Amniotic epithelial cell (primary cell): ENCODE measurements at regions not wholly inside any gene's neighbourhood (a gene's known extent, or its start where the extent isn't known, plus 50 kb on each side); places are given as distances from the start of the nearest gene placed in this dataset.
A peak's percentile ranks its signal among the peaks of the same experiment; 100 is the strongest.
"Not testable (repeated sequence)": the region's sequence is repeated elsewhere in the genome, so short reads cannot be mapped to it uniquely, and the experiment has no call there.

ENCODE experiments used
- DNase-seq: peaks from one replicate; pipeline ENCODE4 v3.0.0-alpha.2; 2010; ENCODE audit warnings: low read depth

- DNase-seq = no peak
Measured at GRCh38 chr1:234821840-234822239, 211.9 kb upstream of the IRF2BP2 start.

- DNase-seq = no peak
Measured at GRCh38 chr1:234820597-234820996, 210.6 kb upstream of the IRF2BP2 start.

GRCh38 chr1:234819845-234820244, 209.9 kb upstream of the IRF2BP2 start:
- DNase-seq = not testable (repeated sequence)

DNA sequence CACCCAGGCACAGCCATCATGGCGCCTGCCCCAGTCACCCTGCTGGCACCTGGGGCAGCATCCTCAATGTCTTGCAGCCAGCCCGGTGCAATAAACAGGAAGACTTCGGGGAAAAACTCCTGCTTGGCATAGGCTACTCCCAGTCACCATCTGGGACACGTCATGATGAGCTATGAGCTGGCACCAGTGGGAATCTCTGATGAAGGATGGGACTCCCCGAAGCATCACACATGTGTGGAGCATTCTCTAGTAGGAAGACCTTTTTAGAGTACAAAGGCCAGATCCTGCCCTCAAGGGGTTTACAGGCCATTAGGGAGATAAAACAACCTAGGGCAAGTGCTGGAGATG, 208.0 kb upstream of the IRF2BP2 start:
- not testable (repeated sequence) for DNase-seq

GRCh38 chr1:234817313-234818039, 207.5 kb upstream of the IRF2BP2 start:
- DNase-seq = not testable (repeated sequence)

- DNase-seq = not testable (repeated sequence)
Measured at GRCh38 chr1:234816864-234817263, 206.9 kb upstream of the IRF2BP2 start.

GRCh38 chr1:234816186-234816851, 206.3 kb upstream of the IRF2BP2 start:
- DNase-seq = not testable (repeated sequence)

DNA sequence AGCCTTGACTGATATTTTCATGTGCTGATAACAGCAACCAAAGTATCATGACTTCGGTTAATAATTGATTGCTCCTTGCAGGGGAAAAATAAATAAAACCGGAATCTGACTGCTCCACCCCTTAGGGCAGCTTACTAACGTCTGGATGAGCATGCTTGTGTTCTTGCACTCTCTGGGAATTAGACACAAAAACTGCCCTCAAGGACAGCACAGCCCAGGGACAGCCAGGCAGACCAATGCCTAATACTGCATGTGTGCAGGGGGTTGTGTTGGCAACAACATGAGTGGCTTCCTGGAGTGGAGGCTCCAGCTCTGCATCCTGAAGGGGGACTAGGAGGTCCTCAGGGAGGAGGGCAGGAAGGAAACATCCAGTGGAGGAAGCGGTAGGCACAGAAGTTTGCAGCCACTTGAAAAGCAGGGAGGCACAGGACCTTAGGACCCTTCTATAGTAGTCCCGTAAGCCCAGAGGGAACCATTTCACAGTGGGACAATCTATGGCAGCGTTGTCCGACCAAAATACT, 205.4 kb upstream of the IRF2BP2 start:
- not testable (repeated sequence) for DNase-seq

DNA sequence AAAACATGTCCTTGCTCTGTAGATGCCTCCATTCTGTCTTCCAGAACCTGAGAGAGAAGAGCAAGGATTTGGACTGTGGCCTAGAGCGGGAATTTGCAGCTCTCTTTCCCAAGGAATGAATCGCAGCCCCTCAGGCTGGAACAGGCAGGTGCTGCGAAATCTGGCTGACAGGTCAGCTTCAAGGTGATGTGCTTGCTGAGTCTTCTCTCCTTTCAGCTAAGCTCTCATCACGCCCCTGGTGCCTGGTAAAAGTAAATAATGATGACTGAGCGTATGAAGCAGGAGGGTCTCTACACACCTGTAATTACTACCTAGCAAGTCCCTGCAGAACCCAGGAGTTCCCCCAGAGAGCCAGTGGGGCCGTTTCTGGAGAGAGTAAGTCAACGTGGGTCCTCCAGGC, 204.3 kb upstream of the IRF2BP2 start:
- not testable (repeated sequence) for DNase-seq

DNA sequence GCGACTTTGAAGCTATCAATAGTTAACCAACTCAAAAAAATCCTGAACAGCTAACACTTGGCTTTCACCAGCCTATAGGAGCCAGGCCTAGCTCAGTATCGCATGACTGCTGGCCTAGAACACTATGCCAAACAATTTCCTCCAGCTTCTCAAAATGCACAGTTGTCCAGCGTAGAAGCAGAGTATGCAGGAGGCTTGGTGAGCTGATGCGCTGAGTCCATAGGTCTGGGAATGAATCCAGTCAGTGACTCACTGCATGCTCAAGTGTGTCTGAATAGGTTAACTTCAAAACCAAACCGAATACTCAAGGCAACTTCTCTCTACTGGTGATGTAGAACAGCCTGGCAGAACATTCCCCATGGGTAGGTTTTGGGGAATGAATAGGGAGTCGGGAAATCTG, 201.8 kb upstream of the IRF2BP2 start:
- peak; percentile 86 for DNase-seq

DNA sequence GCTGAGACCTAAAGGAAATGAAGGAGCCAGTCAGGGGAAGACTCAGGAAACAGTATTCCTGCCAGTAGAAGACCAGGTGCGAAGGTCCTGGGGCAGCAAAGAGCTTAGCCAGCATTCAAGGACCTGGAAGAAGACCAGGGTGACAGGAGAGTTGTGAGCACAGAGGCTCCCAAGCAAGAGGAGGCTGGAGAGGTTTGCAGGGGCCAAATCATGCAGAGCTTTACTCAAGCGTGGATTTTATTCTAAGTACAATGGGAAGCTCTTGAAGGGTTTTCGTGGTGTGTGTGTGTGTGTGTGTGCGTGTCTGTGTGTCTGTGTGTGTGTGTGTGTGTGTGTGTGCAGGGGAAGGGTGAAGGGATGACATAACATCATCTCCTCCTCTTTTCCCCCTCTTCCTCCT, 200.7 kb upstream of the IRF2BP2 start:
- not testable (repeated sequence) for DNase-seq

DNA sequence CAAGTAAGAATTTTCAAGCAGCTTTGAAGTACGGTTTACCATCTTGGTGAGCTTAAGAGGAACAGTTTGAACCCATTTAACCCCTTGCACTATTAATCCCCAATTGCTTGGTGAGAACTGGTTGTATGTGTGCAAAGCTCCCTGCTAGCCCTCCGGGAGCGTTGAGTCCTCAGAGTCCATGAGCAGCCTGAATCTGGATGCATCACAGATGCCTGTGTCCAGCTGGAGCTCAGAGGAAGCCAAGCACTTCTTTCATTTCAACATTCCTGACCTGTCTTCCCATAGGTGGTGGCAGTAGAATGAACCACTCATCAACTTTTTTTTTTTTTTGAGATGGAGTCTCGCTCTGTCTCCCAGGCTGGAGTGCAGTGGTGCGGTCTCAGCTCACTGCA, 199.9 kb upstream of the IRF2BP2 start:
- not testable (repeated sequence) for DNase-seq

- DNase-seq = not testable (repeated sequence)
Measured at GRCh38 chr1:234808943-234809853, 199.2 kb upstream of the IRF2BP2 start.

DNA sequence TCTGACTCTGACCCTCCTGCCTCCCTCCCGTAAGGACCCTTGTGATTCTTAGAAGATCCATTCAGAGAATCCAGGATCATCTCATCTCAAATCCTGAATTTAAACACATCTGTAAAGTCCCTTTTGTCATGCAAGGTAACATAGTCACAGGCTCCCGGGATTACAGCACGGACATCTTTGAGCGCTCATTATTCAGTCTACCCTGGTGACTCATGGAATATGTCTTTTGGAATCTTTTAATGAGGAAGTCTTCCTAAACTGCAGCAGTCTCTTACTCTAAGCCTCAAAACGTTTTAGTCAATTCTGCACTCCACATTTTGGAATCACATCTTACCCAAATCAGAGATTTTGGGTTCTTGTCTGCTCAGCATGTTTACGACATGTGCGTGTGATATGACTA, 198.5 kb upstream of the IRF2BP2 start:
- not testable (repeated sequence) for DNase-seq

DNA sequence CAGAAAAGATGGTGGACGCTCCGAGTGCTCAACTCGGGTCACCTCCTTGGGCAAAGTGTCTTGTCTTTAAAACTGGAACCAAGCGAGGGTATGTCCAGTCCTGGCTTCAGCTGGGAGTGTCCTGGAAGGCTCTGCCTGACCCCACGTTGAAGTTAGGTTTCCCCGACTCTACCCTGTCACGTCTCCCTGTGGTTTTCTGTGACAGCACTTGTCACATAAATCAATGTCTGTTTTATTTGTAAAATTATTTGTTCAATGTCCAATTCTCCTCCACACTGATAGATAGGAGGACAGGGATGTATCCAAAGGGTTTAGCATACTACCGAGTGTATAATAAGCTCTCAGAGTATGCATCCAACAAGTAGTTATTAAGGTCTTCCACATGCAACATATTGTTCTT, 197.7 kb upstream of the IRF2BP2 start:
- DNase-seq = not testable (repeated sequence)

DNA sequence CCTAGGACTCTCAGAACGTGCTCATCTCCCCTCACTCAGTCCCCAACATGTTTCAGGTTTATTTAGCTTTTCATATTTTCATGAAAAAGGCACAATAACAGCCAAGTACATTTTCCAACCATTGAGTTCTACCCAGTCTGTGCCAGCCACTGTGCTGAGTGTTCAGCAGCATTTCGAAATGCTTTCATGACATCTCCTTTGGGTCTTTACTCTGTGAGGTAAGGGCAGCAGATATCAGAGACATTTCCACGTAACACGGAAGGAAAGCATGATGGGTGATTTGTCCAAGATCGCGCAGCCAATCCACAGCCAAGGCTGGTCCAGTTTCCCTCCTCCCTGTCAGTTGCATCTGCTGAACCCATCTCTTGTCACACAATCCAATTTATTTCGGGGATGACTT, 192.6 kb upstream of the IRF2BP2 start:
- DNase-seq = not testable (repeated sequence)

DNA sequence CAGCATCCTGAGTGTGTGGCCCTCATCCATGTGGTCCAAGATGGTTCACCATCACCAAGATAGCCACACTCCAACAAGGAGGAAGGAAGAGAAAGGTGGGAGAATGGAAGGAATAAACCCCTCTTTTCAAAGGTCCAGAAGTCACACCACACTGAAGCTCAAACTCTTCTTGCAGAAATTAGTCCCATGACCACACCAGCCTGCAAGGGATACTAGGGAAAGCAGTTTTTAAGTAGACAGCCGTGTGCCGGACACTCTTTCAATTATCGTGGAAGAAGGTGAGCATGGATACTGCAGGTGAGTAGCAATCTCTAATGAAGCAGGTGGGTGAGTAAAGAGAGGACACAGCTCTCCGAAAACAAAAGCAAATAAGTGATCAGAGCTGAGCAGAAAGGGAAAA, 191.7 kb upstream of the IRF2BP2 start:
- not testable (repeated sequence) for DNase-seq

DNA sequence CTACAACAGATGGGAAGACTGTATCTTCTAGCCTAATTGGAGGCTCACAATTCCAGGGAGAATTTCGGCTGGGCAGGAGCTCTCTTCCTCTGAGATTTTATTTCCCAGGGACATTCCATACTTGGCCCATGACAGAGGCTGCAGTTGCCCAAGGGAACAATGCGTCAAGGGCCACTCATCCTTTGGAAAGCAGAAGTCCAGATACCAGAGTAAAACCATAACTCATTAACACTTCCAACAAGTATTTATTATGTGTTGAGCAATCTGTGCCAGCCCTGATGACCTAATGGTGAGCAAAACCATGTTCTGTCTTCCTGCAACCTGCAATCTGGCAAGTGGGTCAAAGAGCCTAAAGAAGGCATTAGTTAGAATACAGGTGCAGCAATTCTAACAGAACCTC, 191.2 kb upstream of the IRF2BP2 start:
- not testable (repeated sequence) for DNase-seq

DNA sequence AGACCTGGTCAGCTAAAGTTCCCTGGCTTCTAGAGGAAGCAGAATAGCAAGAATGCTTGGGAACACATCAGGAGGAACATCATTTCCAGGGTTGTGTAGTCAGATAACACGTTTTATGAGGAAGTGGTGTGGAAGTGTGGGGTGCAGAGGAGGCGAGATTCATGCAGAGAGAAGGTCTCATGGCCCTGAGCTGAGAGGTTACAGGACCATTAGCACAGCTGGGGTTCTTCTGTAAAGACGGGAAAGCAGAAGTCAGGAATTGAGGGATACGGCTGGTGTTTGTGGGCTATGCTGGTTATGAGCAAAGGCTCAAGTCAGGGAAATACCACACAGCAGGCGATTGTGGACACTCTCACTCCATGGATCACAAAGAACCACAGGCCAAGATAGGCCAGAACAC, 190.6 kb upstream of the IRF2BP2 start:
- not testable (repeated sequence) for DNase-seq

- DNase-seq = not testable (repeated sequence)
Measured at GRCh38 chr1:234799021-234799689, 189.2 kb upstream of the IRF2BP2 start.

DNA sequence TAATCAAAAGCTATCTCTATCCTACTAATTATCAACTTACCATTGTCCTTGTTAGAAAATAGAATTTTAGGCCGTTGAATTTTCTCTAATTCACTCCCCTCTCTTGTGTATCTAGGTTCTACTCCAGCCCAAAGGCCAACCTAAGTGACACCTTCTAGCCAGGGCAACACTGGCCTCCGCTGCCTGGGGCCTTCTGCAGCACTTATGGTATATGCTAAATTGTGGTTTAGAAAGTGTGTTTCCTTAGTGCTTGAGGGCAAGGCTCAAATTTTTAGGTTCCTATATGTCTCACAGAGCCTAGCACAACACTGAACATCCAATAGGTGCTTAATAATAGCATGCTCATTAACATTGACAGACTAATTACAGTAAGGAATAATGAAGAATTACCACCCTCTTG, 187.2 kb upstream of the IRF2BP2 start:
- not testable (repeated sequence) for DNase-seq

- not testable (repeated sequence) for DNase-seq
Measured at GRCh38 chr1:234796438-234796792, 186.4 kb upstream of the IRF2BP2 start.
